HG03097 (cell line): ENCODE measurements at regions not wholly inside any gene's neighbourhood (a gene's known extent, or its start where the extent isn't known, plus 50 kb on each side); places are given as distances from the start of the nearest gene placed in this dataset.

Experiments
- ATAC-seq: cut with Tn5 transposase; IDR thresholded peaks from one replicate; pipeline ENCODE4 v1.9.1; 2021; ENCODE audit not compliant: unreplicated experiment, low FRiP score

DNA sequence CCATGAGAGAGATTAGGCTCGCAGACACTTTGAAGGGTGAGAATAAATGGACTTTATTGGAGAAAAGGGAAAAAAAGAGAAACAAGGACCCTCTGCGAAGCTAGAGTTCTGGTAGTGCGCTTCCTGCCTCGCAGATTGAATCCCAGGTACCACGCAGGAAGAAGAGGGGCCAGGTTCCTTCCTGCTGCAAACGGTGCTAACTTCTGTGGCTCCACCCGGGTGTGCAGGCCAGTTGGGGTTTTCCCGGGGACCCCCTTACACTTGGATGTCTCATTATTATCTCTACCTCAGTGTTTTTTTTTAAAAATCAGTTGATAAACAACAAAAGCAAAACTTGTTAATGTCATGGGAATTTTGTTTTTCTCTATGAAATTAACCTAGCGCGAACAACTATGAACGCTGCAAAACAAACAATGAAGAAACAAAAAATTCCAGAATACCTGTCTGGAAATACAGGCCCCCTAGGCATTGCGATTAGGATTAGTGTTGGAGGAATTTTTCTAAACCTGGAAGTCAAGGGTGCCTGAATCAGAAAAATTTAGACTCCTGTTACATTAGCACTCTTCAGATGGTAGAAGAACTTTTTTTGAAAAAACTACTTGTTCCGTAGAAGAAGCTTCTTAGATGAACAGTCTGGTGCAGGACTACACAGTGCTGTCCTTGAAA is 414.5 kb downstream of the MAN2A1 start:
- no peak for ATAC-seq

DNA sequence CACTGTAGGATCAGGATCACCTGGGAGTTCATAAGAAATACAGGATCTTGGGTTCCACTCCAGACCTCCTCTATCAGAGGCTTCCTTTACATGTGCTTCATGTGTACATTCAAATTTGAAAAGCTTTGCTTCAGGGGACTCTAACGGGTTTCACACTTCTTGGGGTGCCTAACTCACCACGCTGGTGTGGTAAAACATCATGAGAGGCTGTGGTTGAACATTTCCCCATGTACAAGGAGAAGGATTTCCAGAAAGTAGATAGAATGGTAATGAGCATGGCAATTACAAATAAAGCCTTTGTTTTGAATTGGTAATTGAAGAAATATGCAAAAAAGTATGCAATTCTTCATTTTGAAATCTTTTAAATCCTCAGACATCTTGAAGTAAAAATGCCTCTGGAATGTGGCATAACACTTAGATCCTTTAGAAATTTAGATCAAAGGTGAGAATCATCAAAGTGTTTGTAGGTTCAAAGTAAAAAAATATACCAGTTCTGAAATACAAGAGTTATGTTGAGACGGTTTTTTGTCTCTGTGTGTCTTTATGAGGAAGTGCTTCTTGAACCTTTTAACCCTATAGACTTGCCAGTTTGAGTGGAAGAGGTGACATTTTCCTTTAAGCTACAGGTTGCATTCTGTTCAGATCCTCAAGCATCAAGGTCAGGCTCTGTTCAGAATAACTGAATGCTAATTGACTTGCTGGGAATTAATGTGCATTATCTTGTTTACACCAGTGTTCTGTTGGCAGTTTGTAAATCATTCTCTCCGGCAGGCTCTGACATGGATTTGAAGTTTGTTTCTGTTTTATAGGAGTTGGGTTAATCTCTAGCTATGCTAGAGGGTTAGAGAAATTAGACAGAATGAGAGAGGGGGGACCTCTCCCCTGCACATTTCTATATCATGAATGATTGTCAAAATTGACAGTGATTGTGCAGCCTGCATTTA is 415.3 kb downstream of the MAN2A1 start:
- ATAC-seq, result no peak

DNA sequence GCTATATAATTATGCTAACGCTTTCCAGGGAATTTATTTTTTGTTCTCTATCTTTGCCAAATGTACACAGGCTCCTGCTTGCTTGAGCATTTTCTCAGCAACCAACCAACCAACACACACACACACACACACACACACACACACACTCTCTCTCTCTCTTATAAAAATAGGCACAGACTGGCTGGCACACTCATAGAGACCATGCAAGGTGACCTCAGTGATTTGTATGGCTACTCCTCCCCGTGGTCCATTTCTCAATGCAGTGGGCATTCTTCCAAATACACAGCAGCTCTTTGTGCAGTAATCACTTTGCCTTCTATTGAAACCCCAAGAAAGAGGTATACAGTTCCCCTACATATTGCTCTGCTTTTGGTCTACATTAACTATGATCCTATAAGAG is 416.0 kb downstream of the MAN2A1 start:
- no peak for ATAC-seq

DNA sequence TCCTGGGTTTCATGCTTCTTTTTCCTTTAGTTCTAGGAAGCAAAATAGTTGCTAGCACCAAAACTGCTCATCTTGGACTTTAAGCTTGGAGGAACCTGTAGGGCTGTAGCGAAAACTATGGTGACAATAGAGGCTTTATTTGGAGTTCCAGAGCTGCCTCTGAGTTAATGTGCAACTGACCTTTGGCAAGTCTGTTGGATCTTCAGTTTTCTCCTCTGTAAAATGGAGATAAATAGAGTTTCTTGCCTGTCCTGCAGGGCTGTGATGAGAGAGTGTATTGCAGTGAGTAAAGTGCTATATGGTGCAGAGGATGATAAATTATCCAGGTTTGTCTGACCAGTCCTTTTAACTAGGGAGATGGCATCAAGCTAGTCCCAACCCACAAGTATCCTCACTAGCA is 417.0 kb downstream of the MAN2A1 start:
- ATAC-seq, result no peak

DNA sequence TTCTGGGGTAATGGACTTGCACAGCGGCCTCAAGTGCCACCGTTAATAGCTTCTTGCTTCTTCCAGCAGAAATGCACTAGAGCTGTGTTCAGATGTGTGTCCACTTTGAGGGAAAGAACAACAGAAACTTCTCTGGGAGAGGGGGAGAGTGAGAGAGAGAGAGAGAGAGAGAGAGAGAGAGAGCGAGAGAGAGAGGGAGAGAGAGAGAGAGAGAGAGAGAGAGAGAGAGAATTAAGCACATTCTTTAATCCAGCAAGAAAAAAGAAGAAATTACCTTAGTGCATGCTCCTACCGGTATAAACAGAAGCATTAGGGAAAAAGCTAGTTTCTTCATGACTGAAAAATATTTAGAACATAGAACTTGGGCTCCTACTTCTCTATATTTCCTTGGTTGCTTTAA is 418.8 kb downstream of the MAN2A1 start:
- no peak for ATAC-seq

DNA sequence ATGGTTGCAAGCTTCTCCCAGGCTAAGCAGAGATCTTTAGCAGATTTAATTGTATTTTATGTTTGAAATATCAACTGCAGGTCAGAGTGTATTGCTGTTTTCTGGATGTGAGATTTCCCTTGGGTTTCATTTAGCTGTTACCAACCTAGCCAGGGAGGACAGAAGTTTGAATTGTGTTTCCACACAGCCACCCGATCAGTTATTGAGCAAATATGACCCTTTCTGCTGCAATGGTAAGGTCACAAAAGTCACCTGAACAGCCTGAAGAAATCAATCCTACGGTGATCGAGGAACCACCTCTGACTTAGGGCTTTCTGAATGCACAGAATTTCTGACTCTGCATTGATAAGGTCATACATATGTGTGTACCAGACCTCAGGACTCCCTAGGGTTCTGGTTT is 419.9 kb downstream of the MAN2A1 start:
- ATAC-seq, result no peak

DNA sequence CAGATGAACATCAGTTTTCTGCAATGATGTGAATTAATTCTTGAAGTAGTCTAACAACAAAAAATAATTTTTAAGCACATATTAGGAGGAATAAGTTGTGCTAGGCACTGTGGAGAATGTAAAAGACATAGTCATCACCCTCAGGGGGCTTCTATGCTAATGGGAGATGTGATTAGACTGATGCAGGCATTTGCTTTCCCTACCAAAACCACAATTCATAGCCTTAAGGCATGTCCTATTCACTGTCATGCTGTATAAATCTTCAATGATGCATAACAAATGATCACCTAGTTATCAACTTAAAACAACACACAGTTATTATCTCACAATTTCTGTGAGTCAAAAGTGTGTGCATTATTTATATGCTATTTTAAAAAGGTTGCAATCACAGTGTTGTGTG is 422.6 kb downstream of the MAN2A1 start:
- no peak for ATAC-seq

DNA sequence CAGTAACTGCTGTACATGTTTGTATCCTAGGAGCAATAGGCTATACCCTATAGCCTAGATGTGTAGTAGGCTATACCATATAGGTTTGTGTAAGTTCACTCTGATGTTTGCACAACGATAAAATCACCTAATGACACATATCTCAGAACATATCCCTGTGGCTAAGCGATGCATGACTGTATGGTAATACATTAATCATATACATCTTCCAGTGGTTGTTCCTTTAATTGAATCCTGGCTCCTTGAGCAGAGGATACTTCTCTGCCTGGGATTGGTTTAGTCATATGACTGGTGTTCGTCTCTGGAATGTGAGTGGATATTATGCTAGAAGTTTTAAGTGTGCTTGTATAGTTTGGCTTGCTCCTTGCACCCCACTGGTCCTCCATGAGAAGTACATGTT is 425.8 kb downstream of the MAN2A1 start:
- no peak for ATAC-seq

DNA sequence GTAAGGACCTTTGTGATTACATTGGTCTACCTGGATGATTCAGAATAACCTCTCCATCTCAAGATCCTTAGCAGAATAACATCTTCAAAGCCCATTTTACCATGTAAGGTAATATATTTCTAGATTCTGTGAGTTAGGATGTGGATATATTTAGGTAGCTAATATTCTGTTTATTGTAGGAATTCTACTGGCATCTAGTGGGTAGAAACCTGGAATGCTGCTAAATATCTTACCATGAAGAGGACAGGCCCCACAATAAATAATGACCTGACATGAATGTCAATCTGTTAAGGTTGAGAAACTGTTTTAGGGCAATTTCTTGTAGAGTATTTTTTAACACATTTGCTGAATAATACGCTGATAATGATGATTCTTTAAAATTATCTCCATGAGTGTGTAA is 426.8 kb downstream of the MAN2A1 start:
- no peak for ATAC-seq

DNA sequence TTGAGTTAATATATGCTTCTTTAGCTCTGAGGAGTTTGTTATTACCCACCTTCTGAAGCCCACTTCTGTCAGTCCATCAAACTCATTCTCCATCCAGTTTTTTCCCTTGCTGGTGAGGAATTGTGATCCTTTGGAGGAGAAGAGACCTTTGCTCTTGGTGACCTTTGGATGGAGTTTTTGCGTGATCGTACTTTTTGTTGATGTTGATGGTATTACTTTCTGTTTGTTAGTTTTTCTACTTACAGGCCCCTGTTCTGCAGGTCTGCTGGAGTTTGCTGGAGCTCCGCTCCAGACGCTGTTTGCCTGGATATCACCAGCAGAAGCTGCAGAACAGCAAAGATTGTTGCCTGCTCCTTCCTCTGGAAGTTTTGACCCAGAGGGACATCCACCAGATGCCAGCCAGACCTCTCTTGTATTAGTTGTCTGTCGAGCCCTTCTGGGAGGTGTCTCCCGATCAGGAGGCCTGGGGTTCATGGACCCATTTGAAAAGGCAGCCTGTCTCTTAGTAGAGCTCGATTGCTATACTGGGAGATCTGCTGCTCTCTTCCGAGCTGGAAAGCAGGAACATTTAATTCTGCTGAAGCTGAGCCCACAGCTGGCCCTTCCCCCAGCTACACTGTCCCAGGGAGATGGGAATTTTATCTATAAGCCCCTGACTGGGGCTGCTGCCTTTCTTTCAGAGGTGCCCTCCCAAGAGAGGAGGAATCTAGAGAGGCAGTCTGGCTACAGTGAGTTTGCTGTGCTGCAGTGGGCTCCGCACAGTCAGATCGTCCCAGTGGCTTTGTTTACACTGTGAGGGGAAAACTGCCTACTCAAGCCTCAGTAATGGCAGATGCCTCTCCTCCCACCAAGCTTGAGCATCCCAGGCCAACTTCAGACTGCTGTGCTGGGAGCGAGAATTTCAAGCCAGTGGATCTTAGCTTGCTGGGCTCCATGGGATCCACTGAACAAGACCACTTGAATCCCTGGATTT is 445.5 kb downstream of the MAN2A1 start:
- ATAC-seq, result no peak

DNA sequence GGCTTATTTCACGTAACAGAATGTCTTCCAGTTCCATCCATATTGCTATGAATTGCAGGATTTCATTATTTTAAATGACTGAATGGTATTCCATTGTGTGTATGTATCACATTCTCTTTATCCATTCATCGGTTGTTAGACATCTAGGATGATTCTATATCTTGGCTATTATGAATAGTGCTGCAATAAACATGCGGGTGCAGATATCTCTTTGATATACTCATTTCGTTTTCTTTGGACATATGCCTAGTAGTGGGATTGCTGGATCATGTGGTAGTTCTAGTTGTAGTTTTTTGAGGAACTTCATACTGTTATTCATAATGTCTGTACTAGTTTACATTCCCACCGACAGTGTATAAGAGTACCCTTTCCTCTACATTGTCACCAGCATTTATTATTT is 460.5 kb downstream of the MAN2A1 start:
- ATAC-seq, result no peak

DNA sequence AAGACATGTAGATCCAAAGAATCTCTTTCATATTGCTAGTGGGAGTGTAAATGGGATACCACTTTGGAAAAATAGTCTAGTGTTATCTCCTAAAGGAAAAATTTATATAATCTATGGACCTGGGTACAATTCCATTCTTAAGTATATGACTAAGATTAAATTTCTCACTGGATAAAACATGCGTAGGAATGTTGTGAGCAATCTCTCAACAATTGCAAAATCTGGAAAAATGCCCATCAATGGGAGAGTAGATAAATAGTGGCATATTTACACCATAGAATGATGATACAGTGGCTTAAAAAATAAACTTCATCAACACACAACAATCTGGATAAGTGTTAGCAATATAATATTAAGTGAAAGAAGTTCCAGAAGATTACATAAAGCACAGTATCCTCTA is 469.5 kb downstream of the MAN2A1 start:
- ATAC-seq, result no peak

DNA sequence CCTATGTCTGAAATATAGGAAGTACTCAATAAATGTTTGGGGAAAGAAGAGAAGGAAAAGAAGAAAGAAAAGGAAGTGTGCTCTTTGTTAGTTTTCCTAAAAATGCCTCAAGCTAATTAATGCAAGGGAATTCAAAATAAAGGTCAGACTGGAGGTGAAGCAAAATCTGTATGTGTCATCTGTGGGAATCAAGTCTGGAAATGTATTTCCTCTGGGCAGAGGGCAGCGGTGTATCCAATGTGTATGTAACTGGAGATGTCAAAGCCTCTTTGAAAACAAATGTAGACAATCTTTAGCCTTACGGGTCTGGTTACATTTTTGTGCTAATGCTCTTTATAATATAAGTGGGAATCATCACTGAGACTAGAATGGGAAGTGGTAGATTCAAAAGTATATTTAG is 471.4 kb downstream of the MAN2A1 start:
- ATAC-seq, result no peak

DNA sequence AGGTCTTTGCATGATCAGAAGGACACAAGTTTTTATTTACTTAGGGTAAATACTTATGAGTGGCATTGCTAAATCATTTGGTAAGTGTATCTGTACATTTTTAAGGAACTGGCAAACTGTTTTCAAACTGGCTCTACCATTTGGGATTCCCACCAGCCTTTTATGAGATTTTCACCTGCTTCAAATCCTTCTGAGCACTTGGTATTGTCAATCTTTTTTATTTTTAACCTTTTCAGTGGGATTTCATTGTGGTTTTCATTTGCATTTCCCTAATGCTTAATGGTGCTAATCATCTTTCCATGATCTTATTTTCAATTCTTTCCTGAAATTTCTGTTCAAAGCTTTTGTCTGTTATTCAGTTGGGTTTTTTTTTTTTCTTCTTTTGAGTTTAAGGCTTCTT is 475.6 kb downstream of the MAN2A1 start:
- ATAC-seq, result no peak

DNA sequence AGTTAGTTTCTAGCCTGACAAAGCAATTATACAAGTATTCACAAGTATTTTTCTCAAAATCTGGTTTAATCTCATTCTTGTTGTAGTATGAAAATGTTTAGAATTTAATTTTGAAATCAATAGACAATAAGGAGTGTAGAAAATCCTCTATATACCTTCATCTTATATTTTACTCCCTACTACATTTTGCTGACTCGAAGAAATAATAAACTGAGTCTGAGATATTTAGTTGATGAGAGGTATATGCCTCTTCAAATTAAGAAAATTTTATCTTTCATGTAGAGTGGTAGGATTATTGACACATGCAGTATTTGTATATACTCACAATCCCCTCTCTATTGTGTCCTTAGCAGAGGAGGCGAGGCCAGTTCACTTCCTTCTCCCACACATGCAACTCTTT is 477.7 kb downstream of the MAN2A1 start:
- no peak for ATAC-seq

DNA sequence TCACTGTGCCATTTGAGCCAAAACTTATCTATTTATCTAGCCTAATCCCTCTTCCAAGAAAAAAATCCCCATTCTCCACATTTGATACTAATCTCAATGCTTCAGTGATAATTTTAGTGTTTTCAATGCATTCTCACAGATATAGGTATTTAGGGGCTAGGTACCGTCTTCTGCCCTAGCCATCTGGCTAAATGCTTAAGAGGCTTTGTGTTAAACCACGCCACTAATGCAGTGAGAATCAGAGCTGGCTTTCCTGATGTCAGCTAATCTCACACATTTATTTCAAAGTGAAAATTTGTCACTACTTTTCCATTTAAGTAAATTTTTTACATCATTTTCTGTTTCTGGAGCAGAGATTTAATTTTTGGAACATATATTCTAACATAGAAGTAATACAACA is 479.7 kb downstream of the MAN2A1 start:
- no peak for ATAC-seq

DNA sequence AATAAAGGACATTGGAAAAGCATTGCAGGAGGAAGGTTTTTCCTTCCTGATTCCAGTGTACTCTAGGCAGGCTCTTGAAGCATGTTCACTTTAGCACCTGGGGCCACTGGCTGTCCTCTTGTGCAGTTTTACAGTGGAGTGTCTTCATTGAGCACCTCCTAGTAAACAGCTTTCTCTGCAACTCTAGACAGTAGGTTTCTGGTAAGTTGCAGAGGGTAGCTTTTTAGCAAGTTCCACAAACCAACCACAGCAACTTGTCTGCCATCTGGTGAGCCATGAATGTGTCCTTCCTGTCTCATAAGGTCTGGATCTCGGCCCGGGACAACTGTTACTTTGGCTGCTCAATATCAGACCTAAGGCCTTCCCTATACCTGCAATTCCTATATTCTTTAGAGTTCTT is 488.0 kb downstream of the MAN2A1 start:
- no peak for ATAC-seq

DNA sequence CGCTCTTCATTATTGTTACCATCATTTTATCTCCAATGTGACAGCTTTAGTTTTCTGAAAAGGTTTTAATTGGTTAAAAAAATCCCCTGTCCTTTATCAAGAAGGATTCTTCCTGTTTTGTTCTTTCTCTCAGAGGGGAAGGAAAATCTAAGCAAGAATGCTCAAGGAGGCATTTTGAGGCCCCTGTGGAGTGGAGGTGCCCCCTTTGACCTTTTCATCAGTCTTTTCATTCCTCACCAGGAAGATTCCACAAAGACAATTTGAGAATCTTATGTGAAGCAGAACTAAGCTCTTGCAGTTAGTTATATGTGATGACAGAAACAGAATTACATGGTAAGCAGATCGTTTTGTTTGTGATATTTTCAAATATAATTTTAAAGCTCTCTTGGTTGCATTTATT is 489.6 kb downstream of the MAN2A1 start:
- no peak for ATAC-seq

DNA sequence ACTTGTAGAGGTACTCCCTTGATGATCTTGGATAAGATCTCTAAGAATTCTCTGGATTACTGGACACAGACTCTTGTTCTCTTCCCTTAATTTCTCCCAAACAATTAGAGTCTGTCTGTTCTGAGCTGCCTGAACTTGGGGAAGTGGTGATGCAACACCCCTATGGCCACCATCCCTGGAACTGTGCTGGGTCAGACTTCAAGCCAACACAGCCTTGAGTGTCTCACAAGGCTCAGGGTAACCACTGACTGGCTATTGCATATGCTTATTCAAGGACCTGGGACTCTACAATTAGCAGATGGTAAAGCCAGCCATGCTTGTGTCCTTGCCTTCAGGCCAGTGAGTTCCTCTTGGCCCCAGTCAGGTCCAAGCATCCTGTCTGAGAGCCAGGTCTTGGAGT is 504.5 kb downstream of the MAN2A1 start:
- ATAC-seq, result no peak

DNA sequence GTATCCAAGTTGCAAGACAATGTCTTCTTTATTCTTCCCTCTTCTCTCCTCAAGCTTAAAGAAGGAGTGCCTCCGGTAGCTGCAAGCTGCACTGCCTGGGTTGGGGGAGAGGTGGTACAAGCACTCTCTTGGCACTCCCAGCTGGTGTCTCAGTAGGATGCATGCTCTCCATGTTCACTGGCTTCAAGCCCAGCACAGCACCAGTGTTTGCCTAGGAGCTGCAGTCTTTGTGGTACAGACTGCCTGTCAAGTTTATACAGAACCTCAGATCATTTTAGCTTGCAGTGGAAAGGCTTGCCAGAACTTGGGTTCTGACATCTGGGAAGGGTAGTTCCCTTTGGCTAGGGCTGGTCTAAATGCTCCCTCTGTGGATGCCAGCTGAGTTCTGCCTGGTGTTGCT is 505.6 kb downstream of the MAN2A1 start:
- no peak for ATAC-seq

DNA sequence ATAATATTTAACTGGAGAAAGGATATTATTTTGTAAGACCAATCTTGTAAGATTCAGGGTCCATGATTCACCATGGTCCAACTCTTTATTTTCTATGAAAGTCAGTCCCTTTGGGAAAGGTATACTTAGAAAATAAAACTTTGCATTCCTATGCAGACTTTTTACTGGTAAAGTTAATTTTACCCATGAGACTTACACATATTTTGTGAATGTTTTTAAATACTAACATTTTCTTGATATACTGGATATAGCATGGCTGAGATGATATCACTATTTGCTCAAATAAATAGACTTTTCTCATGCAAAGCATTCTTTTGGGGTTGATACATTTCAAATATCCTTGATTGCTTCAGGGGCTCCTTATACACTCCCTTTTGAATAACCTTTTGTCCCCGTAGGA is 512.1 kb downstream of the MAN2A1 start:
- no peak for ATAC-seq
